ENCODE measurements at regions not wholly inside any gene's neighbourhood (a gene's known extent, or its start where the extent isn't known, plus 50 kb on each side); places are given as distances from the start of the nearest gene placed in this dataset.

DNA sequence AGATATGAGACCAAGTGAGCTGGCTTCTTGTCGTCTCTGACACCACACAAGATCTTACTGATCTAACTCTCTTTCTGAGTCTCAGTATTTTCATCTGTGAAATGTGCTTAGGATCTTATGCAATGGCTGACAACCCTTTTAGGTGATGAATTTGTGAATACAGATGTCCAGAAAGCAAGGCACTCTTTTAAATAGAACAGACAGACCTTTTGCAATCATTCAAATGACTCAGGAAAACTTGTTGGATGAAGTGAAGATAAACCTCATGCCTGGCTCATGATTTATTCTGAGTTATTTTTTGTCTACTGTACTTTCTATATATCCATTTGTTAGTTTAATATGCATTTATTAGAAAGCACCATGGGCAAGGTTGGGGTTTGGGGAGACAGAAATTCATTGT, 411.3 kb downstream of the PTPRU start:
- no peak for FAIRE-seq
- no peak for DNase-seq (ENCODE audit: insufficient read length, low spot score)

DNA sequence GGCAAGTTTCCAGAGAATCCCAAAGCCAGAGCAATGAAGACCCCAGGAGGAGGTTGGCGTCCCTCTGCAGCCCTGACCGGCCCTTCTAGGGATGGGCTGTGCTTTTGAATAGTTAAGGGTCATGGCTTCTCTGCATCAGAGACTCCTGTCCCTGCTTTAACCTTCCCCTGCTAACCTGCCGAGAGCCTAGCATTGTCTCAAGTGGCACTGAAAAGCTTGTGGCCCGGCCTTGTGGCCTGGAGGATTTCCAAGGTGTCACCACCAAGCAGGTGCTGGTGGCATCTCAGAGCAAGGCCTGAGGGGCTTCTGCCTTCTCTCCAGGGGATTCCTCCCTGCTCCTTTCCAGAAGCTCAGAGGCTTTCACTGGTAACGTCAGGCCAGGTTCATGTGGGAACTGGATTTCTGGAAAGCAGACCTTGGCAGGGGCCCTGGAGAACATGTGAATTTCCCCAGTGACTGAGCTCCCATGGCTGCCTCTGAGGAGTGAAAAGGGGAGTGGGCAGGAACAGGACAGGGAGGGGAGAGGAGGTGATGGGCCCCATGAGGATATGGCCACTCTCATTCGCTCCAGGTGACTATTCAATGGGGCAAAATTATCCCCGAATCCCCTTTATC, 409.9 kb downstream of the PTPRU start:
- FAIRE-seq: no peak
- DNase-seq (ENCODE audit: insufficient read length, low spot score): no peak

DNA sequence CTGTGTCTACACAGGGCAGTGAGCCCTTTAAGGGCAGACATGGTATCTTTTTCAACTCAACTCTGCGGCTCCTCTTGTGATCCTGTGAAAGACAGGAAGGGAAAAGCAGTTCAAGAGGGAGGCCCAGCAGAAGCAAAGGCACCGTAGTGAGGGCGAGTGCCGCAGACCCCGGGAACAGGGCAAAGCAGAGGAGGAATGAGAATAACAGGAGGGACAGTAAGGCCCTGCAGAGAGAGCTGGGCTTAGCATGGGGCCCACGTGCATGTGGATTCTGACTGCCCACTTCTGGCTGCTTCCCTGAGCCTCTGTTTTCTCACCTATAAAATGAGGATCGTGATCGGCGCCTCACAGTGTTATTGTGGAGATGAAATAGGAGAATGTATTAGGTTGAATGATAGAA, 409.3 kb downstream of the PTPRU start:
- DNase-seq (ENCODE audit: insufficient read length, low spot score) (no peak), FAIRE-seq (no peak)

GRCh38 chr1:29644812-29645211, 408.5 kb downstream of the PTPRU start:
- FAIRE-seq: no peak
- no peak for DNase-seq (ENCODE audit: insufficient read length, low spot score)

GRCh38 chr1:29643838-29644440, 407.6 kb downstream of the PTPRU start:
- DNase-seq (ENCODE audit: insufficient read length, low spot score): no peak
- no peak for FAIRE-seq

DNA sequence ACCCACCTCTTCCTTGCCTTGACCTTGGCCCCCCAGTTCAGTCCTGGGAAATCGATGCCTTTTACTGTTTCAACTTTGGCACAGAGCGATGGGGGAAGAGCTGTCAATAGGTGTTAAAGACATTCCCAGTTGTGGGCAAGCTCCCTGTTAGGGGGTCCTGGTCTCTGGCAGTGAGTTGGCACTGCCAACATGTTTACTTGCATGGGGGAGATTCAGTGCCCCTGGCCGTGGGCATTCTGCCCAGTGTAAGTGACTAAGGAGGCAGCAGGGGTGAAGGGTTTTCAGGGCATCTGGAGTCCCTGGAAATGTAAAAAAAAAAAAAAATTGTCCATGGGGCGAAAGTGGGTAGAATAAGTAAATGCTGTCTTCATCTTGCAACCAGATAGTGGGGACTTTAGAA, 407.0 kb downstream of the PTPRU start:
- FAIRE-seq (no peak), DNase-seq (ENCODE audit: insufficient read length, low spot score) (no peak)

DNA sequence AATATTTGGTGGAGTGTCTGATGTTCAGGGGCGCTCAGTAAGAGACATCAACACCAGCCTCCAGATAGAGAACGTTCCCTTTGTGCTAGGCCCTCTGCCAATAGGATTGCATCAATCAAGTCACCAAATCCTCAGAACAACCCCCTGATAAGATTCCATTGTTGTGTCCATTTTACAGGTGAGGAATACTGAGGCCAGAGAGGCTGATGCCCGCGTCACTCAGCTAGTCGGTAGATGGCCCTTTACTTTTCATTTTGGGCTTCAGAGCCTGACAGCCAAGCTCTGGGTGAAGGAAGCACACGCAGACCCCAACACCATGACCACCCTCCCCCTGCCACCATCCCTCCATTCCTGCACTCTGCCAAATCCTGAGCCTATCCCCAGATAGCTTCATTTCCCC, 406.2 kb downstream of the PTPRU start:
- DNase-seq (ENCODE audit: insufficient read length, low spot score) (no peak), FAIRE-seq (no peak)

DNA sequence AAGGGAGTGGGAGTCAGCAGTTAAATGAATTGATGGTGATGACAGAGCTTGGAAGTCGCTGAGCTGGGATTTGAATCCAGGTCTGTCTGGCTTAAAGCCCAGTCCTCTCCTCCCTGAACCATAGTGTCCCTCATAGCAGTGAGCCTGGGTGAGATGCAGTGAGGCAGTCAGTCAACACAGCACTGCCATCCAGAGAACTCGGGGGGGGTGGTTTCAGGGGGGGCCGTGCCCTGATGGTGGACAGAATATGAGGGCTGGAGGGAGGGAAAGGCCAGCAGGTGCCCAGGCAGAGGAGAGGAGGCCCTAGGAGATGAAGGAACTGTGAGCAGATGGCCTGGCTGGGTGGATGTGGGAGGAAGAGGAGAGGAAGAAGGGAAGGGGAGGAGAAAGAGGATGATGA, 405.6 kb downstream of the PTPRU start:
- no peak for FAIRE-seq

GRCh38 chr1:29640428-29640785, 404.1 kb downstream of the PTPRU start:
- no peak for FAIRE-seq
- DNase-seq (ENCODE audit: insufficient read length, low spot score): no peak

More for the DNA sequence above, 405.6 kb downstream of the PTPRU start:
- DNase-seq (ENCODE audit: insufficient read length, low spot score): no peak

GRCh38 chr1:29639741-29640427, 403.6 kb downstream of the PTPRU start:
- DNase-seq (ENCODE audit: insufficient read length, low spot score): peak; percentile 77
- FAIRE-seq: peak; percentile 83

DNA sequence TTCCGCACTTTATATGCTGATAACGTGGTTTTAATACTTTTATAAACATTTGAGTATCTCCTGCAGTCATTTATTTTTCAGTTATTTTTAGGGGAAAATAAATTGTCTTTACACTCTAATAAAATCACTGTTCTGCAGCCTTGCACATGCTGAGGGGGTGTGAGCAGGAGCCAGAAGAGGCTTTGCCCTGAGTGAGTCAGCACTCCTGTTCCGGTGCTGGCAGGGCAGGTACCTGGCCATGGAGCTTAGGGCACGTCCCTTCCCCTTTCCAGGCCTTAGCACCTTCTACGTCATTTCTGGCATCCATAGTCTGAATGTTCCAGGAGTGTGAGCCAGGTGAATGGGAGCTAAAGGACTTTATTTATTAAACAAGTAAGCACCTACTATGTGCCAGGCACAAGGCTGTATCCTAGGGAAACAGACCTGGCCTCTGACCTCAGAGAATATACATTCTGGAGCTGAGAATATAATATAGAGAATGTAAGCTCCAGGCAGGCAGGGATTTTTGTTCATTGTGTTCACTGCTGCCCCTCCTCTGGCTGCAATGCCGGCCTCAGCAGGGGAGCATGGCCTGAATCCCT, 402.9 kb downstream of the PTPRU start:
- no peak for FAIRE-seq
- DNase-seq (ENCODE audit: insufficient read length, low spot score): no peak

GRCh38 chr1:29638281-29638680, 402.0 kb downstream of the PTPRU start:
- FAIRE-seq (no peak), DNase-seq (ENCODE audit: insufficient read length, low spot score) (no peak)

DNA sequence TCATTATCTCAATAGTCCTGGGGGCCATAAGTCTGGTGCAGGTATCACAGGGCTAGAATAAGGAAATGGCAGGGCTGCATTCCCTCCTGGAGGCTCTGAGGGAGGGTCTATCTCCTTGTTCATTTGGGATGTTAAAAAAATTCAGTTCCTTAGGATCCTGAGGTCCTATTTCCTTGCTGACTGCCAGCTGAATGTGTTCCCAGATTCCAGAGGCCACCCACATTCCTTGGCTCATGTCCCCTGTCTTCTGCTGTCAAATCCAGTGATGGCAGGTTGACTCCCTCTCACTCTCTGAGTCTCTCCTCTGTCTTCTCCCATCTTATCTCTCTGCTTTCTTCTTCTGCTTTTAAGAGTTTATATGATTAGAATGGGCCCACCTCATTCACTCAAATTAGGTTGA, 400.6 kb downstream of the PTPRU start:
- no peak for FAIRE-seq
- DNase-seq (ENCODE audit: insufficient read length, low spot score): no peak

GRCh38 chr1:29635501-29636263, 399.4 kb downstream of the PTPRU start:
- DNase-seq (ENCODE audit: insufficient read length, low spot score) (no peak), FAIRE-seq (no peak)

DNA sequence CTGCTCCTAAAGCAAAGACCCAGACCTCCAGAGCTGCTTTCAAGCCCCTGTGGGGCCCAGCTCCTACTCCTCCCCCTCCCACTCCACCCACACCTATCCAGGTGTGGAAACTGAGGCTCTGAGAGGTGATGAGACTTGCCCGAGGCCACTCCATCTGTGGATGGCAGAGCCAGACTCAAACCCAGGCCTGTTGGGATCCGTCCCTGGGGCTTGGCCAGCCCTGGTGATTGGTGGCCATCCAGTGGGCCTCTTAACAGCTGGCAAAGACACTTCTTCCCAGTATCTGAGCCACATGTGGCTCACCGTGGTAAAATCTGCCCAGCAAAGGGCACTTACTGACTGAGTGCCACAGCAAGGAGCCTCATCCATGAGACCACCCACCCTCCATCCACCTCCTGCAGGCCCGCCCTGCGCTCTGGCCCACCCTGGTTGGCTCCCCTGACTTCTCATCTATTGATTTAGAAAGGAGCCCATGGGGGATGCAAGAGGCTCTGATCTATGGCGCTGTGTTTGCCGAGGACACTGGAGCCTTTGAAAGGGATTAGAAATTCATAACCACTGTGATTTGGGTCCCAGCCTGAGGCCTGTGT, 398.5 kb downstream of the PTPRU start:
- DNase-seq (ENCODE audit: insufficient read length, low spot score) (no peak), FAIRE-seq (no peak)

- FAIRE-seq: no peak
- no peak for DNase-seq (ENCODE audit: insufficient read length, low spot score)
These were observed 398.0 kb downstream of the PTPRU start for GRCh38 chr1:29634324-29634723.

DNA sequence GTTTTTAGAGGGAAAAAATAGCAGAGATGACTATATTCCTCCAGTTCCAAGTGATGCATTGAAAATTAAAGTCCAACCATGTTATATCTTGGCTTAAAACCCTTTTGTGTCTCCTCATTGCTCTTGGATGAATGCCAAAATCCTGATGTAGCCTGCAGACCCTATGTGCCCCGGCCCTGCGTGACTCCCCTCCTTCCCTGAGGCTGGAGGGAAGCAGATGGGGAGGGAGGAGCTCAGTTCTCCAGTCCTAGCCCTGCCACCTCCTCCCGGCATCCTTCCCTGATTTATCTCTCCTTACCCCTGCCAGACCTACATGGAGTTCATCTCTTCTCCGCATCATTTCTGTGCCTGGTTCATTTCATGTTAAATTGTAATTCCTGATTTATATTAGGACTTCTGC, 397.4 kb downstream of the PTPRU start:
- DNase-seq (ENCODE audit: insufficient read length, low spot score): no peak

GRCh38 chr1:29632806-29633615, 396.7 kb downstream of the PTPRU start:
- no peak for DNase-seq (ENCODE audit: insufficient read length, low spot score)
- no peak for FAIRE-seq

More for the DNA sequence above, 397.4 kb downstream of the PTPRU start:
- FAIRE-seq: no peak

DNA sequence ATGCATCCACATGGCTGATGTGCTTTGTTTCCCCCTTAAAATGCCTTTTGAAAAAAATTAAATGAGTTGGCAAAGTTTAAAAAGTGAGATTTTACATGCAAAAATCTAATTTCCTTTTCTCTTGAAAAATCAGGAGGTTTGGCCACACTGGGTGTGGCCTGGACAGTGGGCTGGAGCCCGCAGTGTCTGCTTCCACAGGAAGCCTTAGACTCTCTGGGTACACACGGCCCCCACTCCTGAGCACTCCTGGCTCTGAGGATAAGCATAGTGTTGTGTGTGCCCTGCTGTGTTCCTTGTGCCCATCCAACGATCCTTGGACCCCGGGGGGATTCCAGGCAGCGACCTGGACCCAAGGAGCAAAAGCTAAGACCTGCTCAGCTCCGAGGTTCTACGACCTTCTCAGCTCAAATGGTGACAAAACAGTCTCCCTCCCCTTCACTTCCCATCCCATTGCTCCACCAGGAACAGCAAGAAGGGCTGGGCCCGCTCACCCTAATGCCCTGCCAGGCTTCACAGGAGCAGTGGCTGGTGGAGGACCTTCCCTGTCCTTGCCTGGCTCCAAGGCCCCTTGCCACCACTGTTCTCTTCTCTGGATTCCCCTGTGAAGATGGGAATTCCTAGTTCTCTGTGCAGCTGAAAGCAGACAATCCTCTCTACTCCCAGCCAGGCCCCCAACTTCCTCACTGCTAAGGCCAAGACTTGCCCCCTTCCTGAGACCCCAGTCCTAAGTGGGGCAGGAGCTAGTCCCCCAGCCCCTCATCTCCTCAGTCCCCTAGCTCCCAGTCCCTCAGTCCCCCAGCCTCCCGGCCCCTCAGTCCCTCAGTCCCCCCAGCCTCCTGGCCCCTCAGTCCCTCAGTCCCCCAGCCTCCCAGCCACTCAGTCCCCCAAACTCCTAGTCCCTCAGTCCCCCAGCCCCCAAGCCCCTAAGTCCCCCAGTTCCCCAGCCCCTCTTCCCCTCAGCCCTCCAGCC, 395.8 kb downstream of the PTPRU start:
- FAIRE-seq (no peak), DNase-seq (ENCODE audit: insufficient read length, low spot score) (no peak)
